Liver (tissue), 8 donors: ENCODE measurements at regions not wholly inside any gene's neighbourhood (a gene's known extent, or its start where the extent isn't known, plus 50 kb on each side); places are given as distances from the start of the nearest gene placed in this dataset.

ENCODE experiments used
- DNase-seq: peaks from one replicate; pipeline ENCODE4 v3.0.0-alpha.2; 2017; ENCODE audit warnings: low spot score
- H3K27ac ChIP-seq, 2 donors: one replicate each; pipeline ENCODE4 v1.7.0; 2013; ENCODE audit warnings: inconsistent platforms in 2 of 2, low read length in 2 of 2, control low read depth in 1 of 2, low read depth in 1 of 2, mild to moderate bottlenecking in 1 of 2
- H3K27me3 ChIP-seq, 4 donors: one replicate each; pipeline versions ENCODE4 v1.6.1 to v1.7.0; 2013; ENCODE audit warnings: low read length in 3 of 4, inconsistent platforms in 1 of 4, mild to moderate bottlenecking in 1 of 4, moderate library complexity in 1 of 4; ENCODE audit not compliant: control insufficient read depth in 4 of 4, insufficient read depth in 4 of 4
- H3K36me3 ChIP-seq, 4 donors: one replicate each; pipeline versions ENCODE4 v1.6.1 to v1.7.0; 2013; ENCODE audit warnings: low read length in 3 of 4, mild to moderate bottlenecking in 3 of 4, low read depth in 1 of 4, moderate library complexity in 1 of 4; ENCODE audit not compliant: control insufficient read depth in 4 of 4, insufficient read depth in 3 of 4
- H3K4me1 ChIP-seq, 4 donors: one replicate each; pipeline versions ENCODE4 v1.6.1 to v1.7.0; 2013; ENCODE audit warnings: low read length in 3 of 4, mild to moderate bottlenecking in 3 of 4, moderate library complexity in 1 of 4; ENCODE audit not compliant: control insufficient read depth in 4 of 4, insufficient read depth in 4 of 4
- H3K4me3 ChIP-seq, 3 donors: one replicate each; pipeline versions ENCODE4 v1.6.1 to v1.7.0; 2013; ENCODE audit warnings: low read length in 3 of 3, control low read depth in 1 of 3, low read depth in 1 of 3, mild to moderate bottlenecking in 1 of 3
- H3K9ac ChIP-seq, 2 donors: one replicate each; pipeline ENCODE4 v1.7.0; 2013; ENCODE audit warnings: low read length in 2 of 2, mild to moderate bottlenecking in 2 of 2, moderate library complexity in 2 of 2, control low read depth in 1 of 2, low read depth in 1 of 2
- H3K9me3 ChIP-seq, 4 donors: one replicate each; pipeline versions ENCODE4 v1.6.1 to v1.7.0; 2013; ENCODE audit warnings: low read length in 3 of 4; ENCODE audit not compliant: control insufficient read depth in 4 of 4
- ATF3 ChIP-seq: IDR thresholded peaks from 2 replicates; pipeline ENCODE4 v1.6.1; 2016; ENCODE audit warnings: antibody characterized with exemption
- CTCF ChIP-seq: fragments of 150-350 bp; IDR thresholded peaks from 2 replicates; pipeline ENCODE4 v1.5.1; 2017; ENCODE audit warnings: improper control_type of control experiment, low read depth, low read length; ENCODE audit not compliant: missing input control
- EGR1 ChIP-seq, 2 donors: IDR thresholded peaks; 2 replicates each; pipeline ENCODE4 v1.6.1; 2016 to 2018; ENCODE audit warnings: antibody characterized with exemption in 2 of 2, low read depth in 2 of 2
- FOXA1 ChIP-seq: IDR thresholded peaks from 2 replicates; pipeline ENCODE4 v1.6.1; 2016; ENCODE audit warnings: antibody characterized with exemption
- FOXA2 ChIP-seq: IDR thresholded peaks from 2 replicates; pipeline ENCODE4 v1.6.1; 2016; ENCODE audit warnings: antibody characterized with exemption
- GABPA ChIP-seq, 2 donors: IDR thresholded peaks in 1 of 2; conservative IDR thresholded peaks in 1 of 2; 2 replicates each; pipeline ENCODE4 v1.6.1; 2016; ENCODE audit warnings: antibody characterized with exemption in 2 of 2, mild to moderate bottlenecking in 1 of 2, moderate library complexity in 1 of 2
- HNF4A ChIP-seq, 2 donors: conservative IDR thresholded peaks; 2 replicates each; pipeline ENCODE4 v1.6.1; 2016; ENCODE audit warnings: antibody characterized with exemption in 2 of 2, mild to moderate bottlenecking in 2 of 2
- HNF4G ChIP-seq: IDR thresholded peaks from 2 replicates; pipeline ENCODE4 v1.6.1; 2016; ENCODE audit warnings: antibody characterized with exemption
- JUND ChIP-seq, 2 donors: IDR thresholded peaks; 2 replicates each; pipeline ENCODE4 v1.6.1; 2016; ENCODE audit warnings: antibody characterized with exemption in 2 of 2
- MAX ChIP-seq: IDR thresholded peaks from 2 replicates; pipeline ENCODE4 v1.6.1; 2016; ENCODE audit warnings: antibody characterized with exemption
- NR2F2 ChIP-seq: IDR thresholded peaks from 2 replicates; pipeline ENCODE4 v1.6.1; 2016; ENCODE audit warnings: antibody characterized with exemption
- RAD21 ChIP-seq, 2 donors: IDR thresholded peaks; 2 replicates each; pipeline ENCODE4 v1.6.1; 2016; ENCODE audit warnings: antibody characterized with exemption in 2 of 2, mild to moderate bottlenecking in 2 of 2
- REST ChIP-seq: IDR thresholded peaks from 2 replicates; pipeline ENCODE4 v1.6.1; 2016; ENCODE audit warnings: antibody characterized with exemption, mild to moderate bottlenecking
- RXRA ChIP-seq, 2 donors: IDR thresholded peaks; 2 replicates each; pipeline ENCODE4 v1.6.1; 2017 to 2018; ENCODE audit warnings: antibody characterized with exemption in 2 of 2, mild to moderate bottlenecking in 1 of 2
- SP1 ChIP-seq: IDR thresholded peaks from 2 replicates; pipeline ENCODE4 v1.6.1; 2018; ENCODE audit warnings: antibody characterized with exemption, mild to moderate bottlenecking
- TAF1 ChIP-seq: conservative IDR thresholded peaks from 2 replicates; pipeline ENCODE4 v1.6.1; 2016; ENCODE audit warnings: antibody characterized with exemption, mild to moderate bottlenecking
- YY1 ChIP-seq: IDR thresholded peaks from 2 replicates; pipeline ENCODE4 v1.6.1; 2016; ENCODE audit warnings: antibody characterized with exemption, mild to moderate bottlenecking
- ZBTB33 ChIP-seq: IDR thresholded peaks from 2 replicates; pipeline ENCODE4 v1.6.1; 2016; ENCODE audit warnings: antibody characterized with exemption
- WGBS: extraction: QIAGEN DNeasy Blood & Tissue Kit; methylation state at CpG from one replicate; pipeline ENCODE4 v1.1.7; 2013; 5-methylcytosine and 5-hydroxymethylcytosine counted together
- donor health status: healthy.
- donor health status: healthy.
- donor health status: healthy.
- donor health status: healthy.
- donor health status: healthy.

- TF ChIP-seq ATF3 (no peak), NR2F2 (no peak), YY1 (no peak), RXRA (IDR thresholded peaks at IDR 0.05) (no peak), GABPA (IDR thresholded peaks at IDR 0.05 in 1 of 2, conservative IDR thresholded peaks at IDR 0.05 in 1 of 2) (no peak), HNF4A (conservative IDR thresholded peaks at IDR 0.05) (no peak)
Observed at GRCh38 chr7:89760690-89761089, 393.6 kb upstream of the STEAP1 start (continued).

- Histone ChIP-seq H3K27me3 (no peaks in the 10 kb centered on the region), H3K4me1 (no peaks in the 10 kb centered on the region), H3K27ac (no peak overlapping the region), H3K9ac (no peak overlapping the region), H3K36me3 (no peaks in the 10 kb centered on the region), H3K4me3 (no peak overlapping the region), H3K9me3 (no peaks in the 10 kb centered on the region)
- DNase-seq, result no peak
- TF ChIP-seq SP1 (no peak), HNF4A (conservative IDR thresholded peaks at IDR 0.05) (no peak), EGR1 (IDR thresholded peaks at IDR 0.05; ENCODE audit: low read depth in 2 of 2) (no peak), RAD21 (IDR thresholded peaks at IDR 0.05) (no peak), REST (no peak), ATF3 (no peak), JUND (IDR thresholded peaks at IDR 0.05) (no peak), FOXA1 (no peak), YY1 (no peak), CTCF (no peak), NR2F2 (no peak), MAX (no peak), GABPA (IDR thresholded peaks at IDR 0.05 in 1 of 2, conservative IDR thresholded peaks at IDR 0.05 in 1 of 2) (no peak), TAF1 (no peak), FOXA2 (no peak), ZBTB33 (no peak), RXRA (IDR thresholded peaks at IDR 0.05) (no peak), HNF4G (no peak)
- 91% methylated on average over 1 of the region's 1 CpG for WGBS
Observed at GRCh38 chr7:89761173-89761572, 393.1 kb upstream of the STEAP1 start.
